Activated CD4-positive, alpha-beta T cell treated with anti-CD3 and anti-CD28 coated beads, Interleukin-2, amount 10 ng/mL, durations not matched to agents 24 days and 14 days (primary cell): ENCODE measurements at regions not wholly inside any gene's neighbourhood (a gene's known extent, or its start where the extent isn't known, plus 50 kb on each side); places are given as distances from the start of the nearest gene placed in this dataset.

ENCODE experiments used
- DNase-seq: peaks from one replicate; pipeline ENCODE4 v3.0.0; 2022
- H3K27ac Mint-ChIP-seq: one replicate; pipeline ENCODE4 v1.8.0; 2022; ENCODE audit warnings: mild to moderate bottlenecking, mixed read lengths
- H3K27me3 Mint-ChIP-seq: one replicate; pipeline ENCODE4 v1.8.0; 2022; ENCODE audit warnings: mixed read lengths
- H3K36me3 Mint-ChIP-seq: one replicate; pipeline ENCODE4 v1.8.0; 2022; ENCODE audit warnings: low read depth, mild to moderate bottlenecking, mixed read lengths
- H3K4me1 Mint-ChIP-seq: one replicate; pipeline ENCODE4 v1.8.0; 2021; ENCODE audit warnings: mixed read lengths
- H3K4me3 Mint-ChIP-seq: one replicate; pipeline ENCODE4 v1.8.0; 2022; ENCODE audit warnings: mild to moderate bottlenecking, moderate library complexity, mixed read lengths
- H3K9me3 Mint-ChIP-seq: one replicate; pipeline ENCODE4 v1.8.0; 2021; ENCODE audit warnings: mixed read lengths
- intact Hi-C: fragments of 100-400 bp; cut with micrococcal nuclease; formaldehyde crosslinking; loops from one replicate; pipeline ENCODE4 v1.15.1; 2023

- DNase-seq: no peak
- H3K4me3 Mint-ChIP-seq: no peak overlapping the region
- no peaks in the 10 kb centered on the region for H3K9me3 Mint-ChIP-seq
- H3K36me3 Mint-ChIP-seq: no peaks in the 10 kb centered on the region
- H3K27ac Mint-ChIP-seq: no peak overlapping the region
- intact Hi-C loops: no loop called here
- H3K27me3 Mint-ChIP-seq: no peaks in the 10 kb centered on the region
- H3K4me1 Mint-ChIP-seq: no peaks in the 10 kb centered on the region
These were observed 77.4 kb upstream of the NSMCE3 start for GRCh38 chr15:29346998-29347397.

GRCh38 chr15:29345549-29346525, 76.2 kb upstream of the NSMCE3 start:
- DNase-seq: no peak
- Mint-ChIP-seq H3K4me3 (no peak overlapping the region), H3K27ac (no peak overlapping the region), H3K27me3 (no peaks in the 10 kb centered on the region), H3K36me3 (no peaks in the 10 kb centered on the region), H3K9me3 (no peaks in the 10 kb centered on the region), H3K4me1 (no peaks in the 10 kb centered on the region)
- intact Hi-C loops: no loop called here

GRCh38 chr15:29344474-29344873, 74.9 kb upstream of the NSMCE3 start:
- Mint-ChIP-seq H3K9me3 (no peaks in the 10 kb centered on the region), H3K27me3 (peaks cover 1% of the 10 kb centered on the region), H3K4me3 (no peak overlapping the region), H3K36me3 (no peaks in the 10 kb centered on the region), H3K4me1 (no peaks in the 10 kb centered on the region), H3K27ac (no peak overlapping the region)
- no peak for DNase-seq
- intact Hi-C loops: no loop called here

- Mint-ChIP-seq H3K9me3 (no peaks in the 10 kb centered on the region), H3K36me3 (no peaks in the 10 kb centered on the region), H3K27me3 (peaks cover 1% of the 10 kb centered on the region), H3K27ac (no peak overlapping the region), H3K4me1 (no peaks in the 10 kb centered on the region), H3K4me3 (no peak overlapping the region)
- intact Hi-C loops: no loop called here
- no peak for DNase-seq
These were observed 73.6 kb upstream of the NSMCE3 start for GRCh38 chr15:29343229-29343628.

GRCh38 chr15:29342201-29342600, 72.6 kb upstream of the NSMCE3 start:
- Mint-ChIP-seq H3K4me3 (no peak overlapping the region), H3K36me3 (no peaks in the 10 kb centered on the region), H3K27ac (no peak overlapping the region), H3K9me3 (no peaks in the 10 kb centered on the region), H3K4me1 (no peaks in the 10 kb centered on the region), H3K27me3 (peaks cover 1% of the 10 kb centered on the region)
- no peak for DNase-seq
- intact Hi-C loops: no loop called here

- Mint-ChIP-seq H3K27me3 (peaks cover 1% of the 10 kb centered on the region), H3K9me3 (no peaks in the 10 kb centered on the region), H3K27ac (no peak overlapping the region), H3K4me3 (no peak overlapping the region), H3K4me1 (no peaks in the 10 kb centered on the region), H3K36me3 (no peaks in the 10 kb centered on the region)
- peak; percentile 29 for DNase-seq
- intact Hi-C loops: no loop called here
These were observed 67.7 kb upstream of the NSMCE3 start for GRCh38 chr15:29337156-29337959.

GRCh38 chr15:29334544-29334943, 64.9 kb upstream of the NSMCE3 start:
- intact Hi-C loops: no loop called here
- H3K27me3 Mint-ChIP-seq: no peaks in the 10 kb centered on the region

GRCh38 chr15:29333261-29333660, 63.6 kb upstream of the NSMCE3 start:
- Mint-ChIP-seq H3K27me3 (no peaks in the 10 kb centered on the region), H3K4me3 (no peak overlapping the region), H3K4me1 (no peaks in the 10 kb centered on the region), H3K36me3 (no peaks in the 10 kb centered on the region), H3K27ac (no peak overlapping the region), H3K9me3 (no peaks in the 10 kb centered on the region)
- DNase-seq: peak; percentile 43
- intact Hi-C loops: no loop called here

More at GRCh38 chr15:29334544-29334943, 64.9 kb upstream of the NSMCE3 start:
- Mint-ChIP-seq H3K4me3 (no peak overlapping the region), H3K27ac (no peak overlapping the region), H3K4me1 (no peaks in the 10 kb centered on the region), H3K36me3 (no peaks in the 10 kb centered on the region), H3K9me3 (no peaks in the 10 kb centered on the region)
- DNase-seq: peak; percentile 37

- Mint-ChIP-seq H3K4me1 (no peaks in the 10 kb centered on the region), H3K27ac (no peak overlapping the region), H3K27me3 (no peaks in the 10 kb centered on the region), H3K4me3 (no peak overlapping the region), H3K9me3 (no peaks in the 10 kb centered on the region), H3K36me3 (no peaks in the 10 kb centered on the region)
- intact Hi-C loops: no loop called here
- peak; percentile 37 for DNase-seq
These were observed 62.0 kb upstream of the NSMCE3 start for GRCh38 chr15:29331669-29332068.

- Mint-ChIP-seq H3K36me3 (no peaks in the 10 kb centered on the region), H3K27me3 (no peaks in the 10 kb centered on the region), H3K9me3 (peaks cover 2% of the 10 kb centered on the region), H3K4me3 (no peak overlapping the region), H3K27ac (no peak overlapping the region), H3K4me1 (no peaks in the 10 kb centered on the region)
- DNase-seq: peak; percentile 32
- intact Hi-C loops: no loop called here
These were observed 61.4 kb upstream of the NSMCE3 start for GRCh38 chr15:29331071-29331470.

GRCh38 chr15:29324746-29325145, 55.1 kb upstream of the NSMCE3 start:
- H3K27ac Mint-ChIP-seq: no peak overlapping the region
- peaks cover 2% of the 10 kb centered on the region for H3K27me3 Mint-ChIP-seq
- no peak for DNase-seq
- intact Hi-C loops: no loop called here
- no peaks in the 10 kb centered on the region for H3K4me1 Mint-ChIP-seq
- H3K36me3 Mint-ChIP-seq: no peaks in the 10 kb centered on the region
- peaks cover 13% of the 10 kb centered on the region for H3K9me3 Mint-ChIP-seq
- no peak overlapping the region for H3K4me3 Mint-ChIP-seq

GRCh38 chr15:29323557-29323956, 53.9 kb upstream of the NSMCE3 start:
- Mint-ChIP-seq H3K4me3 (no peak overlapping the region), H3K9me3 (peaks cover 13% of the 10 kb centered on the region), H3K36me3 (no peaks in the 10 kb centered on the region), H3K27ac (no peak overlapping the region), H3K4me1 (no peaks in the 10 kb centered on the region), H3K27me3 (peaks cover 2% of the 10 kb centered on the region)
- DNase-seq: no peak
- intact Hi-C loops: no loop called here

GRCh38 chr15:29322415-29322814, 52.8 kb upstream of the NSMCE3 start:
- DNase-seq: no peak
- Mint-ChIP-seq H3K27me3 (peaks cover 2% of the 10 kb centered on the region), H3K4me3 (no peak overlapping the region), H3K27ac (no peak overlapping the region), H3K4me1 (no peaks in the 10 kb centered on the region), H3K36me3 (no peaks in the 10 kb centered on the region), H3K9me3 (peaks cover 13% of the 10 kb centered on the region)
- intact Hi-C loops: no loop called here

- no peak overlapping the region for H3K27ac Mint-ChIP-seq
- H3K36me3 Mint-ChIP-seq: no peaks in the 10 kb centered on the region
- no peaks in the 10 kb centered on the region for H3K4me1 Mint-ChIP-seq
- peaks cover 9% of the 10 kb centered on the region for H3K9me3 Mint-ChIP-seq
- peaks cover 2% of the 10 kb centered on the region for H3K27me3 Mint-ChIP-seq
- DNase-seq: no peak
- H3K4me3 Mint-ChIP-seq: no peak overlapping the region
- intact Hi-C loops: no loop called here
These were observed 50.8 kb upstream of the NSMCE3 start for GRCh38 chr15:29320420-29320819.
